GM12878 (cell line): ENCODE measurements at regions not wholly inside any gene's neighbourhood (a gene's known extent, or its start where the extent isn't known, plus 50 kb on each side); places are given as distances from the start of the nearest gene placed in this dataset.

Experiments used
- ATAC-seq: fragments of 200-7000 bp; cut with Tn5 transposase; 3 replicates; pipeline ENCODE4 v1.9.1; 2020; ENCODE audit warnings: mild to moderate bottlenecking, moderate library complexity
- BruUV-seq: library from RNA; stranded (reverse); fragments of 400-500 nt; replicated peaks from 2 replicates; lab custom pipeline; 2021; lab: Mats Ljungman, UMichigan
- CTCF ChIA-PET: fragments of 300-600 bp; sonication (Branson Sonifier 250); formaldehyde crosslinking; extraction: SDS; loops from one replicate; lab custom pipeline; 2021; ENCODE audit warnings: inconsistent platforms; lab: Yijun Ruan, JAX
- POLR2A ChIA-PET: fragments of 350-600 bp; formaldehyde crosslinking; extraction: SDS; loops from one replicate; lab custom pipeline; 2021; ENCODE audit warnings: inconsistent platforms; lab: Charles Lee
- RAD21 ChIA-PET: fragments of 300-600 bp; sonication (Branson Sonifier 250); formaldehyde crosslinking; loops from one replicate; lab custom pipeline; 2023; ENCODE audit warnings: antibody characterized with exemption; ENCODE audit not compliant: unreplicated experiment; lab: Charles Lee
- SMC1A ChIA-PET: fragments of 300-600 bp; sonication (Branson Sonifier 250); formaldehyde crosslinking; loops from one replicate; lab custom pipeline; 2023; ENCODE audit not compliant: unreplicated experiment, uncharacterized antibody; lab: Charles Lee
- DNase-seq: peaks from one replicate; pipeline ENCODE4 v3.0.0-alpha.2; 2011; ENCODE audit warnings: low read depth, low spot score
- FAIRE-seq: peaks from 3 replicates; lab custom pipeline; 2011; peaks lifted over from hg19 to GRCh38; lab: Jason Lieb, UNC
- H2AFZ ChIP-seq: 2 replicates; pipeline ENCODE4 v1.6.0; 2011; ENCODE audit warnings: low read depth, low read length, control low read depth; ENCODE audit not compliant: control insufficient read depth
- H3K27ac ChIP-seq: 2 replicates; pipeline ENCODE4 v1.5.1; 2011; ENCODE audit warnings: control low read depth; ENCODE audit not compliant: control insufficient read depth, insufficient read depth
- H3K27me3 ChIP-seq, 2 experiments: replicated peaks in 1 of 2; 2 replicates each; pipeline versions ENCODE4 v1.6.0 to v1.6.1; 2011; ENCODE audit warnings: low read length in 1 of 2; ENCODE audit not compliant: control insufficient read depth in 2 of 2, insufficient read depth in 2 of 2
- H3K36me3 ChIP-seq, 2 experiments: 2 replicates each; pipeline ENCODE4 v1.5.1; 2011; ENCODE audit warnings: low read length in 1 of 2; ENCODE audit not compliant: control insufficient read depth in 2 of 2, insufficient read depth in 2 of 2
- H3K4me1 ChIP-seq: 2 replicates; pipeline ENCODE4 v1.6.1; 2011; ENCODE audit warnings: mild to moderate bottlenecking, low read length, moderate library complexity, mixed read lengths; ENCODE audit not compliant: control insufficient read depth, insufficient read depth
- H3K4me2 ChIP-seq: 2 replicates; pipeline ENCODE4 v1.6.0; 2011; ENCODE audit warnings: control low read depth; ENCODE audit not compliant: control insufficient read depth, insufficient read depth
- H3K4me3 ChIP-seq: fragments of 200-600 bp; sonication (generic); 2 replicates; pipeline ENCODE4 v1.5.1; 2016
- H3K79me2 ChIP-seq: 2 replicates; pipeline ENCODE4 v1.6.0; 2011; ENCODE audit warnings: low read length; ENCODE audit not compliant: control insufficient read depth, insufficient read depth
- H3K9ac ChIP-seq: 2 replicates; pipeline ENCODE4 v1.8.0; 2011; ENCODE audit warnings: low read length, control low read depth, mixed read lengths; ENCODE audit not compliant: control insufficient read depth, insufficient read depth
- H3K9me3 ChIP-seq: replicated peaks from 3 replicates; pipeline ENCODE4 v1.5.1; 2011; ENCODE audit warnings: mild to moderate bottlenecking, low read length; ENCODE audit not compliant: control insufficient read depth, insufficient read depth
- H4K20me1 ChIP-seq: 2 replicates; pipeline ENCODE4 v1.6.0; 2011; ENCODE audit not compliant: control insufficient read depth, insufficient read depth
- BACH1 ChIP-seq: fragments of 450-650 bp; IDR thresholded peaks from 2 replicates; pipeline ENCODE4 v1.6.1; 2017; ENCODE audit warnings: mild to moderate bottlenecking, borderline replicate concordance
- BRCA1 ChIP-seq: IDR thresholded peaks from 2 replicates; pipeline ENCODE4 v1.6.1; 2011; ENCODE audit warnings: low read depth, low read length, improper control_type of control experiment
- CTCF ChIP-seq, 3 experiments: IDR thresholded peaks in 2 of 3; conservative IDR thresholded peaks in 1 of 3; 2 replicates each; pipeline ENCODE4 v1.5.1; 2011; ENCODE audit warnings: low read depth in 3 of 3, low read length in 3 of 3, mild to moderate bottlenecking in 3 of 3, control low read depth in 2 of 3, moderate library complexity in 2 of 3, inconsistent platforms in 1 of 3, mixed read lengths in 1 of 3; ENCODE audit not compliant: control insufficient read depth in 2 of 3, insufficient read depth in 1 of 3; ENCODE audit errors: extremely low read depth in 1 of 3
- DPF2 ChIP-seq: fragments of 450-650 bp; IDR thresholded peaks from 2 replicates; pipeline ENCODE4 v1.6.1; 2017; ENCODE audit warnings: mild to moderate bottlenecking
- HDAC2 ChIP-seq: fragments of 200-600 bp; sonication (generic); IDR thresholded peaks from 2 replicates; pipeline ENCODE4 v1.6.1; 2017
- IRF4 ChIP-seq: IDR thresholded peaks from 2 replicates; pipeline ENCODE4 v1.6.1; 2011; ENCODE audit warnings: low read depth, low read length
- MEF2B ChIP-seq: fragments of 450-650 bp; IDR thresholded peaks from 2 replicates; pipeline ENCODE4 v1.6.1; 2018; ENCODE audit warnings: mild to moderate bottlenecking, moderate library complexity; ENCODE audit not compliant: partially characterized antibody, poor library complexity, severe bottlenecking
- MXI1 ChIP-seq: fragments of 150-350 bp; IDR thresholded peaks from 2 replicates; pipeline ENCODE4 v1.6.1; 2011; ENCODE audit warnings: low read depth, mild to moderate bottlenecking, inconsistent platforms, low read length, improper control_type of control experiment
- NFXL1 ChIP-seq: fragments of 450-650 bp; IDR thresholded peaks from 2 replicates; pipeline ENCODE4 v1.6.1; 2017; ENCODE audit warnings: antibody characterized with exemption, mild to moderate bottlenecking, borderline replicate concordance
- NFYB ChIP-seq: IDR thresholded peaks from 2 replicates; pipeline ENCODE4 v1.6.1; 2011; ENCODE audit warnings: low read depth, mild to moderate bottlenecking, low read length, improper control_type of control experiment, moderate library complexity; ENCODE audit not compliant: insufficient read depth
- NR2C2 ChIP-seq: IDR thresholded peaks from 2 replicates; pipeline ENCODE4 v1.6.1; 2011; ENCODE audit warnings: borderline replicate concordance, low read depth; ENCODE audit not compliant: control insufficient read depth, insufficient read length
- TARDBP ChIP-seq: IDR thresholded peaks from 2 replicates; pipeline ENCODE4 v1.6.1; 2016; ENCODE audit warnings: borderline replicate concordance
- TCF12 ChIP-seq: IDR thresholded peaks from 2 replicates; pipeline ENCODE4 v1.6.1; 2011; ENCODE audit warnings: low read depth, mild to moderate bottlenecking, low read length
- WGBS: methylation state at CpG from one replicate; pipeline ENCODE4 v1.1.6; 2016; ENCODE audit warnings: low lambda C conversion rate; ENCODE audit not compliant: insufficient replicate concordance, insufficient coverage; ENCODE audit errors: missing lambda C conversion rate; 5-methylcytosine and 5-hydroxymethylcytosine counted together
- in situ Hi-C: fragments of 300-500 bp; cut with MboI; formaldehyde crosslinking; loops from 9 replicates; pipeline ENCODE4 v1.14.3; 2018; ENCODE audit warnings: mixed read lengths
- intact Hi-C: fragments of 100-400 bp; cut with micrococcal nuclease; formaldehyde crosslinking; loops from one replicate; pipeline ENCODE4 v1.14.2; 2022; ENCODE audit not compliant: unreplicated experiment
- TF ChIP-seq, protein P1 (sequence below): fragments of 450-650 bp; IDR thresholded peaks from 2 replicates; pipeline ENCODE4 v1.6.1; 2018; ENCODE audit warnings: borderline replicate concordance, mild to moderate bottlenecking; ENCODE audit not compliant: partially characterized antibody

- RAD21 ChIA-PET = no interaction called here
- POLR2A ChIA-PET = no interaction called here
- BruUV-seq = no TSS peak
- H3K9me3 ChIP-seq = peaks cover 3% of the 10 kb centered on the region; the same call in 1 of the 3 replicates
- no peak overlapping the region for H3K27ac ChIP-seq
- no peaks in the 10 kb centered on the region for H3K79me2 ChIP-seq
- ATAC-seq (no peak), FAIRE-seq (no peak), DNase-seq (no peak)
- no peak overlapping the region for H3K4me3 ChIP-seq
- no peaks in the 10 kb centered on the region for H3K36me3 ChIP-seq
- no peak overlapping the region for H2AFZ ChIP-seq
- no peaks in the 10 kb centered on the region for H3K4me1 ChIP-seq
- in situ Hi-C loops = no loop called here
- intact Hi-C loops = no loop called here
- CTCF ChIA-PET = no interaction called here
- H3K27me3 ChIP-seq = no peaks in the 10 kb centered on the region; a peak in 1 of 4 replicates
- H3K4me2 ChIP-seq = no peak overlapping the region
- 32% methylated on average over 6 of the region's 6 CpGs for WGBS
- SMC1A ChIA-PET = no interaction called here
- TF ChIP-seq NR2C2 (no peak), NFXL1 (no peak), NFYB (no peak), MXI1 (no peak), TARDBP (no peak), BACH1 (no peak), CTCF (IDR thresholded peaks at IDR 0.05 in 2 of 3, conservative IDR thresholded peaks at IDR 0.05 in 1 of 3; ENCODE audit: control insufficient read depth in 2 of 3, extremely low read depth in 1 of 3, insufficient read depth in 1 of 3, low read depth in 3 of 3, low read length in 3 of 3) (no peak), MEF2B (no peak), IRF4 (no peak), HDAC2 (no peak), TCF12 (no peak), BRCA1 (no peak), DPF2 (no peak)
- TF ChIP-seq, protein P1, sequence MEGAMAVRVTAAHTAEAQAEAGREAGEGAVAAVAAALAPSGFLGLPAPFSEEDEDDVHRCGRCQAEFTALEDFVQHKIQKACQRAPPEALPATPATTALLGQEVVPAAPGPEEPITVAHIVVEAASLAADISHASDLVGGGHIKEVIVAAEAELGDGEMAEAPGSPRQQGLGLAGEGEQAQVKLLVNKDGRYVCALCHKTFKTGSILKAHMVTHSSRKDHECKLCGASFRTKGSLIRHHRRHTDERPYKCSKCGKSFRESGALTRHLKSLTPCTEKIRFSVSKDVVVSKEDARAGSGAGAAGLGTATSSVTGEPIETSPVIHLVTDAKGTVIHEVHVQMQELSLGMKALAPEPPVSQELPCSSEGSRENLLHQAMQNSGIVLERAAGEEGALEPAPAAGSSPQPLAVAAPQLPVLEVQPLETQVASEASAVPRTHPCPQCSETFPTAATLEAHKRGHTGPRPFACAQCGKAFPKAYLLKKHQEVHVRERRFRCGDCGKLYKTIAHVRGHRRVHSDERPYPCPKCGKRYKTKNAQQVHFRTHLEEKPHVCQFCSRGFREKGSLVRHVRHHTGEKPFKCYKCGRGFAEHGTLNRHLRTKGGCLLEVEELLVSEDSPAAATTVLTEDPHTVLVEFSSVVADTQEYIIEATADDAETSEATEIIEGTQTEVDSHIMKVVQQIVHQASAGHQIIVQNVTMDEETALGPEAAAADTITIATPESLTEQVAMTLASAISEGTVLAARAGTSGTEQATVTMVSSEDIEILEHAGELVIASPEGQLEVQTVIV = no peak
- no peak overlapping the region for H3K9ac ChIP-seq
- no peaks in the 10 kb centered on the region for H4K20me1 ChIP-seq
These were observed 78.5 kb downstream of the TNFAIP2 start for GRCh38 chr14:103201801-103202200.
